K562 (cell line): ENCODE measurements at regions not wholly inside any gene's neighbourhood (a gene's known extent, or its start where the extent isn't known, plus 50 kb on each side); places are given as distances from the start of the nearest gene placed in this dataset.

Experiments
- ATAC-seq: fragments of 200-7000 bp; cut with Tn5 transposase; 3 replicates; pipeline ENCODE4 v1.9.1; 2020; ENCODE audit warnings: moderate library complexity
- BruUV-seq: library from RNA; stranded (reverse); fragments of 400-500 nt; replicated peaks from 2 replicates; lab custom pipeline; 2021; lab: Mats Ljungman, UMichigan
- CTCF ChIA-PET: fragments of 300-600 bp; formaldehyde crosslinking; extraction: SDS; loops from one replicate; lab custom pipeline; 2021; ENCODE audit warnings: low intra/inter-chr PET ratio; lab: Yijun Ruan, JAX
- POLR2A ChIA-PET: fragments of 300-600, 350-650 bp; sonication (Branson Sonifier 250); formaldehyde crosslinking; extraction: SDS; loops from one replicate; lab custom pipeline; 2021; ENCODE audit warnings: antibody characterized with exemption, inconsistent platforms; lab: Yijun Ruan, JAX
- DNase-seq, 4 experiments: peaks; one replicate each; pipeline versions ENCODE4 v3.0.0 to v3.0.0-alpha.2; 2011 to 2018; ENCODE audit warnings: low spot score in 3 of 4, mixed read lengths in 3 of 4; ENCODE audit errors: extremely low read depth in 1 of 4
- FAIRE-seq: peaks from 2 replicates; lab custom pipeline; 2011; peaks lifted over from hg19 to GRCh38; lab: Jason Lieb, UNC
- H2AFZ ChIP-seq: 2 replicates; pipeline ENCODE4 v1.6.0; 2011; ENCODE audit warnings: low read depth, low read length, control low read depth, inconsistent platforms
- H3K27ac ChIP-seq: fragments of 200-600 bp; 3 replicates; pipeline ENCODE4 v1.8.0; 2011; ENCODE audit warnings: low read depth, mild to moderate bottlenecking, control low read depth, inconsistent platforms, low read length, moderate library complexity, mixed read lengths; ENCODE audit errors: extremely low read depth
- H3K27me3 ChIP-seq, 2 experiments: fragments of 300-600 bp in 1 of 2; 2 replicates in 1 of 2; 3 replicates in 1 of 2; pipeline versions ENCODE4 v1.6.0 to v1.8.0; 2011; ENCODE audit warnings: inconsistent platforms in 2 of 2, low read length in 2 of 2, mild to moderate bottlenecking in 1 of 2, mixed read lengths in 1 of 2, moderate library complexity in 1 of 2; ENCODE audit not compliant: control insufficient read depth in 2 of 2, insufficient read depth in 2 of 2
- H3K36me3 ChIP-seq: fragments of 300-600 bp; 3 replicates; pipeline ENCODE4 v1.8.0; 2011; ENCODE audit warnings: mild to moderate bottlenecking, low read length, inconsistent platforms; ENCODE audit not compliant: control insufficient read depth, insufficient read depth
- H3K4me1 ChIP-seq, 2 experiments: fragments of 200-600 bp in 1 of 2; replicated peaks in 1 of 2; 2 replicates in 1 of 2; 3 replicates in 1 of 2; pipeline versions ENCODE4 v1.5.1 to v1.8.0; 2011; ENCODE audit warnings: inconsistent platforms in 2 of 2, low read length in 2 of 2, mild to moderate bottlenecking in 1 of 2, mixed read lengths in 1 of 2, moderate library complexity in 1 of 2; ENCODE audit not compliant: control insufficient read depth in 2 of 2, insufficient read depth in 2 of 2
- H3K4me2 ChIP-seq: 2 replicates; pipeline ENCODE4 v1.6.1; 2011; ENCODE audit warnings: low read length, control low read depth, inconsistent platforms, mixed read lengths; ENCODE audit not compliant: insufficient read depth
- H3K4me3 ChIP-seq: fragments of 200-600 bp; sonication (generic), shearing (Covaris generic); 2 replicates; pipeline ENCODE4 v1.5.1; 2016; ENCODE audit warnings: control low read depth, inconsistent platforms
- H3K79me2 ChIP-seq: fragments of 200-600 bp; 3 replicates; pipeline ENCODE4 v1.8.0; 2011; ENCODE audit warnings: low read length, inconsistent platforms; ENCODE audit not compliant: control insufficient read depth, insufficient read depth
- H3K9ac ChIP-seq, 2 experiments: 2 replicates each; pipeline versions ENCODE4 v1.6.0 to v1.6.1; 2011; ENCODE audit warnings: low read depth in 2 of 2, low read length in 2 of 2, control low read depth in 1 of 2, inconsistent platforms in 1 of 2, mild to moderate bottlenecking in 1 of 2, mixed read lengths in 1 of 2; ENCODE audit not compliant: insufficient read depth in 1 of 2
- H3K9me1 ChIP-seq: one replicate; pipeline ENCODE4 v1.6.0; 2011; ENCODE audit warnings: inconsistent platforms, mild to moderate bottlenecking, low read length, moderate library complexity; ENCODE audit not compliant: control insufficient read depth, insufficient read depth
- H3K9me3 ChIP-seq: replicated peaks from 2 replicates; pipeline ENCODE4 v1.5.1; 2011; ENCODE audit warnings: low read depth, low read length, inconsistent platforms; ENCODE audit not compliant: control insufficient read depth, insufficient read depth
- H4K20me1 ChIP-seq: replicated peaks from 2 replicates; pipeline ENCODE4 v1.6.1; 2011; ENCODE audit warnings: low read length, inconsistent platforms, mixed read lengths; ENCODE audit not compliant: control insufficient read depth, insufficient read depth
- CREM ChIP-seq: IDR thresholded peaks from 2 replicates; pipeline ENCODE4 v1.6.1; 2014; ENCODE audit warnings: antibody characterized with exemption, low read depth
- CTBP1 ChIP-seq: fragments of 450-650 bp; IDR thresholded peaks from 2 replicates; pipeline ENCODE4 v1.6.1; 2016; ENCODE audit warnings: borderline replicate concordance
- HNRNPL ChIP-seq: fragments of 200-400 bp; formaldehyde crosslinking; IDR thresholded peaks from 2 replicates; pipeline ENCODE4 v1.6.1; 2017; ENCODE audit warnings: low read depth, mild to moderate bottlenecking, low read length
- MAZ ChIP-seq, 2 experiments: fragments of 450-650 bp in 1 of 2; sonication (generic) in 1 of 2; formaldehyde crosslinking; IDR thresholded peaks in 1 of 2; conservative IDR thresholded peaks in 1 of 2; 2 replicates each; pipeline versions ENCODE4 v1.4.0 to v1.5.0; 2020; ENCODE audit warnings: mild to moderate bottlenecking in 1 of 2, missing genetic modification reagents in 1 of 2
- NFIC ChIP-seq: fragments of 450-650 bp; IDR thresholded peaks from 2 replicates; pipeline ENCODE4 v1.6.1; 2017; ENCODE audit warnings: mild to moderate bottlenecking, inconsistent platforms
- NRF1 ChIP-seq, 2 experiments: fragments of 450-650 bp; IDR thresholded peaks in 1 of 2; conservative IDR thresholded peaks in 1 of 2; 2 replicates each; pipeline ENCODE4 v1.6.1; 2014; ENCODE audit warnings: mild to moderate bottlenecking in 2 of 2
- PHF8 ChIP-seq: fragments of 200-600 bp; sonication (generic); IDR thresholded peaks from 2 replicates; pipeline ENCODE4 v1.6.1; 2012; ENCODE audit warnings: mixed run types, mild to moderate bottlenecking, inconsistent platforms, low read length, moderate library complexity, borderline replicate concordance
- POLR2G ChIP-seq: fragments of 200-400 bp; formaldehyde crosslinking; IDR thresholded peaks from 2 replicates; pipeline ENCODE4 v1.6.1; 2017; ENCODE audit warnings: low read depth, mild to moderate bottlenecking, antibody characterized with exemption, low read length, moderate library complexity
- POLR2H ChIP-seq: IDR thresholded peaks from 2 replicates; pipeline ENCODE4 v1.6.1; 2016; ENCODE audit warnings: missing genetic modification characterization, low read depth, mild to moderate bottlenecking, control low read depth, missing compliant biosample characterization, moderate library complexity
- PTRF ChIP-seq: fragments of 450-650 bp; IDR thresholded peaks from 2 replicates; pipeline ENCODE4 v1.6.1; 2016; ENCODE audit warnings: mild to moderate bottlenecking, missing genetic modification characterization, missing compliant biosample characterization
- RBFOX2 ChIP-seq: fragments of 200-400 bp; formaldehyde crosslinking; IDR thresholded peaks from 2 replicates; pipeline ENCODE4 v1.6.1; 2017; ENCODE audit warnings: low read depth, mild to moderate bottlenecking, low read length, moderate library complexity
- SMC3 ChIP-seq: conservative IDR thresholded peaks from 2 replicates; pipeline ENCODE4 v1.6.1; 2011; ENCODE audit warnings: low read depth, low read length, improper control_type of control experiment; ENCODE audit not compliant: insufficient read depth
- SUPT5H ChIP-seq: fragments of 450-650 bp; IDR thresholded peaks from 2 replicates; pipeline ENCODE4 v1.6.1; 2016
- TAF9B ChIP-seq: fragments of 450-650 bp; IDR thresholded peaks from 2 replicates; pipeline ENCODE4 v1.6.1; 2018; ENCODE audit warnings: mild to moderate bottlenecking; ENCODE audit not compliant: partially characterized antibody
- TEAD2 ChIP-seq: fragments of 450-650 bp; IDR thresholded peaks from 2 replicates; pipeline ENCODE4 v1.6.1; 2016; ENCODE audit warnings: missing genetic modification characterization, control low read depth, missing compliant biosample characterization
- TEAD4 ChIP-seq, 2 experiments: sonication (generic) in 1 of 2; formaldehyde crosslinking in 1 of 2; IDR thresholded peaks; 2 replicates each; pipeline versions ENCODE4 v1.6.1 to v1.8.0; 2012 to 2022; ENCODE audit warnings: borderline replicate concordance in 1 of 2, inconsistent platforms in 1 of 2, low read length in 1 of 2, mild to moderate bottlenecking in 1 of 2, missing genetic modification reagents in 1 of 2
- YY1 ChIP-seq, 3 experiments: IDR thresholded peaks; 2 replicates each; pipeline ENCODE4 v1.6.1; 2011; ENCODE audit warnings: low read length in 2 of 3, mild to moderate bottlenecking in 2 of 3, moderate library complexity in 2 of 3, borderline replicate concordance in 1 of 3, control low read depth in 1 of 3, low read depth in 1 of 3; ENCODE audit not compliant: insufficient read depth in 3 of 3, insufficient replicate concordance in 2 of 3, control insufficient read depth in 1 of 3, insufficient read length in 1 of 3; ENCODE audit errors: extremely low read depth in 1 of 3
- WGBS: fragments of 100-300 bp; shearing (Covaris generic); methylation state at CpG from one replicate; pipeline ENCODE4 v1.1.6; 2016; ENCODE audit warnings: low coverage, mixed read lengths; ENCODE audit not compliant: insufficient coverage; ENCODE audit errors: missing lambda C conversion rate; 5-methylcytosine and 5-hydroxymethylcytosine counted together
- in situ Hi-C: fragments of 300-500 bp; cut with MboI; formaldehyde crosslinking; loops from 4 replicates; pipeline ENCODE4 v1.15.0; 2018; ENCODE audit warnings: inconsistent platforms, mixed read lengths
- intact Hi-C: fragments of 100-400 bp; cut with micrococcal nuclease; formaldehyde crosslinking; loops from 2 replicates; pipeline ENCODE4 v1.14.2; 2022

GRCh38 chr22:46085828-46086576 is 64.3 kb upstream of the PPARA start:
- TSS peak; percentile 51 for BruUV-seq
- intact Hi-C loops (no loop called here), in situ Hi-C loops (no loop called here)
- peaks cover 44% of the 10 kb centered on the region for H3K79me2 ChIP-seq
- peak overlapping the region; percentile 84 to 91 for H3K9ac ChIP-seq
- peak overlapping the region; percentile 90 for H2AFZ ChIP-seq
- H3K4me3 ChIP-seq: peak overlapping the region; percentile 59
- FAIRE-seq: peak; percentile 75
- DNase-seq: peak; percentile 86 to 93 (median 90)
- WGBS: 15% methylated on average over 22 of the region's 37 CpGs
- peak overlapping the region; percentile 87 for H3K27ac ChIP-seq
- H3K9me3 ChIP-seq: no peaks in the 10 kb centered on the region
- peaks cover 19 to 65% of the 10 kb centered on the region in 2 experiments; a peak in 4 of 5 replicates for H3K4me1 ChIP-seq
- ChIA-PET CTCF (no interaction called here), POLR2A (interaction anchor here (0.5 to 2.4 kb wide), 2 partner anchors 13 to 249 kb away, joined by 3 to 7 read pairs; partner anchors contain the start of gene TRMU)
- H3K36me3 ChIP-seq: peaks cover 35% of the 10 kb centered on the region; the same call in 2 of the 3 replicates
- H3K27me3 ChIP-seq: no peaks in the 10 kb centered on the region
- H4K20me1 ChIP-seq: no peaks in the 10 kb centered on the region
- peak overlapping the region; percentile 93 for H3K4me2 ChIP-seq
- no peaks in the 10 kb centered on the region for H3K9me1 ChIP-seq
- peak; percentile 80 for ATAC-seq
- TF ChIP-seq NRF1 (conservative IDR thresholded peaks at IDR 0.05 in 1 of 2, IDR thresholded peaks at IDR 0.05 in 1 of 2): peak; percentile 27 to 39; a peak in 2 of 4 replicates
- TF ChIP-seq RBFOX2: peak; percentile 69
- TF ChIP-seq PHF8: peak; percentile 54; the same call in 1 of the 2 replicates
- 0 out of 2 replicates have a peak, but pooled peaks have one; percentile 12 for TF ChIP-seq NFIC
- peak; percentile 16 to 55; a peak in 1 of 4 replicates for TF ChIP-seq MAZ (CRISPR knock-in tag; conservative IDR thresholded peaks at IDR 0.05 in 1 of 2, IDR thresholded peaks at IDR 0.05 in 1 of 2)
- 0 out of 2 replicates have a peak, but pooled peaks have one; percentile 43 for TF ChIP-seq HNRNPL
- TF ChIP-seq SMC3: no peak
- peak; percentile 32; the same call in 1 of the 2 replicates for TF ChIP-seq SUPT5H
- peak; percentile 73 for TF ChIP-seq TEAD4 (IDR thresholded peaks at IDR 0.05; ENCODE audit: low read length)
- no peak for TF ChIP-seq TEAD4 (CRISPR knock-in tag; IDR thresholded peaks at IDR 0.05; ENCODE audit: borderline replicate concordance)
- peak; percentile 52 for TF ChIP-seq TAF9B
- peak; percentile 78 for TF ChIP-seq POLR2G
- TF ChIP-seq YY1 (IDR thresholded peaks at IDR 0.05; ENCODE audit: borderline replicate concordance in 1 of 3, control insufficient read depth in 1 of 3, extremely low read depth in 1 of 3, insufficient read depth in 3 of 3, insufficient read length in 1 of 3, insufficient replicate concordance in 2 of 3, low read depth in 1 of 3, low read length in 2 of 3): peak in 2 of 3 experiments; percentile 47 to 68
- no peak for TF ChIP-seq PTRF
- TF ChIP-seq TEAD2 (tag): peak; percentile 70
- no peak for TF ChIP-seq POLR2H (tag)
- peak; percentile 25; the same call in 1 of the 2 replicates for TF ChIP-seq CREM
- TF ChIP-seq CTBP1: peak; percentile 19; the same call in 1 of the 2 replicates
